ENCODE measurements at regions not wholly inside any gene's neighbourhood (a gene's known extent, or its start where the extent isn't known, plus 50 kb on each side); places are given as distances from the start of the nearest gene placed in this dataset.

DNA sequence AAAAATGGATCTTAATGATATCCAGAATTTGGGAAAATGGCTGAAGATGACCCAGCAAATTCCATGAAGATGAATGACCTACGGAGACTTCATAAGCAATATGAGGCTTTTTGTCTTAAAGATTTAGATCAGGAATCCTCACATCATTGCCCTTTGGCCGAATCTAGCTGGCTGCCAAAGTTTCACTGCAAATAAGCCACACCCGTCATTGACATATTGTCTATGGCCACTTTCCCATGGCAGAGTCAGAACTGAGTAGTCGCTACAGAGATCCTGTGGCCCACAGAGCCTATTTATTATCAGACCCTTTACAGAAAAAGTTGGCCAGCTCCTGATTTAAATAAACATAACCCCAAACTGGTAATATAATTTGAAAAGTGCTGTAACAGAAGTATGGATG is 307.4 kb upstream of the RARB start:
- no peaks in the 10 kb centered on the region for H3K27me3 ChIP-seq (ENCODE audit: insufficient read depth, poor library complexity, severe bottlenecking)

DNA sequence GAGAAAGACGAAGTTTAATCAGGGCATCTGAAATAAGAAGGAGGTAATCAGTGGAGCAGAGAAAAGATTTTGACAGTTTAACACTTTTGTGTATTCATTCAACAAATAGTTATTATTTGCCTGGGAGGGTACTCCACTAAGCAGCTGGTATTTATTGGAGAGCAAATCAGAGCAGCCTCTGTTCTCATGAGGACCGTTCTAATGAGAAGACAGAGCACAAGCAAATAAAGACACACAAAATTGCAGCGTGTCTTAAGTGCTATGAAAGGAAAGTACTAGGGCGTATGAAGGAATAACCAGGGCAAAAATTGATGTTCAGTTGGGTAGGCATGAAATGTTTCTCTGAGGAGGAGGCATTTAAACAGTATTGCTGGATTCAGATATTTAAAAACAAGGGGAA is 302.9 kb upstream of the RARB start:
- Histone ChIP-seq H3K4me3 (replicated peaks; ENCODE audit: insufficient read depth, low read length) (no peak overlapping the region), H3K27me3 (ENCODE audit: insufficient read depth, poor library complexity, severe bottlenecking) (no peaks in the 10 kb centered on the region), H3K27ac (replicated peaks) (no peak overlapping the region)
- TF ChIP-seq, protein P1, sequence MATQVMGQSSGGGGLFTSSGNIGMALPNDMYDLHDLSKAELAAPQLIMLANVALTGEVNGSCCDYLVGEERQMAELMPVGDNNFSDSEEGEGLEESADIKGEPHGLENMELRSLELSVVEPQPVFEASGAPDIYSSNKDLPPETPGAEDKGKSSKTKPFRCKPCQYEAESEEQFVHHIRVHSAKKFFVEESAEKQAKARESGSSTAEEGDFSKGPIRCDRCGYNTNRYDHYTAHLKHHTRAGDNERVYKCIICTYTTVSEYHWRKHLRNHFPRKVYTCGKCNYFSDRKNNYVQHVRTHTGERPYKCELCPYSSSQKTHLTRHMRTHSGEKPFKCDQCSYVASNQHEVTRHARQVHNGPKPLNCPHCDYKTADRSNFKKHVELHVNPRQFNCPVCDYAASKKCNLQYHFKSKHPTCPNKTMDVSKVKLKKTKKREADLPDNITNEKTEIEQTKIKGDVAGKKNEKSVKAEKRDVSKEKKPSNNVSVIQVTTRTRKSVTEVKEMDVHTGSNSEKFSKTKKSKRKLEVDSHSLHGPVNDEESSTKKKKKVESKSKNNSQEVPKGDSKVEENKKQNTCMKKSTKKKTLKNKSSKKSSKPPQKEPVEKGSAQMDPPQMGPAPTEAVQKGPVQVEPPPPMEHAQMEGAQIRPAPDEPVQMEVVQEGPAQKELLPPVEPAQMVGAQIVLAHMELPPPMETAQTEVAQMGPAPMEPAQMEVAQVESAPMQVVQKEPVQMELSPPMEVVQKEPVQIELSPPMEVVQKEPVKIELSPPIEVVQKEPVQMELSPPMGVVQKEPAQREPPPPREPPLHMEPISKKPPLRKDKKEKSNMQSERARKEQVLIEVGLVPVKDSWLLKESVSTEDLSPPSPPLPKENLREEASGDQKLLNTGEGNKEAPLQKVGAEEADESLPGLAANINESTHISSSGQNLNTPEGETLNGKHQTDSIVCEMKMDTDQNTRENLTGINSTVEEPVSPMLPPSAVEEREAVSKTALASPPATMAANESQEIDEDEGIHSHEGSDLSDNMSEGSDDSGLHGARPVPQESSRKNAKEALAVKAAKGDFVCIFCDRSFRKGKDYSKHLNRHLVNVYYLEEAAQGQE (IDR thresholded peaks at IDR 0.05; ENCODE audit: insufficient replicate concordance, low read depth): no peak
- TF ChIP-seq GABPA (IDR thresholded peaks at IDR 0.05; ENCODE audit: low read depth) (no peak), SPI1 (IDR thresholded peaks at IDR 0.05; ENCODE audit: borderline replicate concordance, low read depth) (no peak), POLR2AphosphoS5 (IDR thresholded peaks at IDR 0.05; ENCODE audit: low read depth) (no peak)
- TF ChIP-seq, protein P2, sequence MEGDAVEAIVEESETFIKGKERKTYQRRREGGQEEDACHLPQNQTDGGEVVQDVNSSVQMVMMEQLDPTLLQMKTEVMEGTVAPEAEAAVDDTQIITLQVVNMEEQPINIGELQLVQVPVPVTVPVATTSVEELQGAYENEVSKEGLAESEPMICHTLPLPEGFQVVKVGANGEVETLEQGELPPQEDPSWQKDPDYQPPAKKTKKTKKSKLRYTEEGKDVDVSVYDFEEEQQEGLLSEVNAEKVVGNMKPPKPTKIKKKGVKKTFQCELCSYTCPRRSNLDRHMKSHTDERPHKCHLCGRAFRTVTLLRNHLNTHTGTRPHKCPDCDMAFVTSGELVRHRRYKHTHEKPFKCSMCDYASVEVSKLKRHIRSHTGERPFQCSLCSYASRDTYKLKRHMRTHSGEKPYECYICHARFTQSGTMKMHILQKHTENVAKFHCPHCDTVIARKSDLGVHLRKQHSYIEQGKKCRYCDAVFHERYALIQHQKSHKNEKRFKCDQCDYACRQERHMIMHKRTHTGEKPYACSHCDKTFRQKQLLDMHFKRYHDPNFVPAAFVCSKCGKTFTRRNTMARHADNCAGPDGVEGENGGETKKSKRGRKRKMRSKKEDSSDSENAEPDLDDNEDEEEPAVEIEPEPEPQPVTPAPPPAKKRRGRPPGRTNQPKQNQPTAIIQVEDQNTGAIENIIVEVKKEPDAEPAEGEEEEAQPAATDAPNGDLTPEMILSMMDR (IDR thresholded peaks at IDR 0.05; ENCODE audit: insufficient read depth, low read length): no peak
- DNase-seq (ENCODE audit: low read depth in 1 of 2, low spot score in 1 of 2): no peak

More for the DNA sequence above, 307.4 kb upstream of the RARB start:
- no peak for TF ChIP-seq GABPA (IDR thresholded peaks at IDR 0.05; ENCODE audit: low read depth)
- TF ChIP-seq, protein P2 (IDR thresholded peaks at IDR 0.05; ENCODE audit: insufficient read depth, low read length): no peak
- no peak for TF ChIP-seq POLR2AphosphoS5 (IDR thresholded peaks at IDR 0.05; ENCODE audit: low read depth)
- TF ChIP-seq SPI1 (IDR thresholded peaks at IDR 0.05; ENCODE audit: borderline replicate concordance, low read depth): no peak
- TF ChIP-seq, protein P1 (IDR thresholded peaks at IDR 0.05; ENCODE audit: insufficient replicate concordance, low read depth): no peak
- Histone ChIP-seq H3K4me3 (replicated peaks; ENCODE audit: insufficient read depth, low read length) (no peak overlapping the region), H3K27ac (replicated peaks) (no peak overlapping the region)
- no peak for DNase-seq (ENCODE audit: low read depth in 1 of 2, low spot score in 1 of 2)

DNA sequence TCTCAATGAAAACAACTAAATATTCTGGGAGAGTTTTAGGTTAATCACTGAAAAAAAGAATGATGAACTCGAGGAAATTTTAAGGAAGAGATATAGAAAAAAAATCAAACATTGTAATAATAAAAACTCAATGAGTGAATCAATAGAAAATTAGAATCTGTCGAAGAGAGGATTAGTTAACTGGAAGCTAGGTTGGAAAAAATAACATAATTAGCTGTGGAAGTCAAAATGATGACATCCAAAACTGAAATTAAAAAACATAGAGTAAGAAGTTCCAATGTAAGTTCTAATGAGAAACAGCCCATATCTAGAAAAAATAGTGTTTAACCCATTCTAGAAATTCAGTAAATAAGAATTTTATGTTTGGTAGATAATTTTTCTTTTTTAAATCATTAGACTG is 299.3 kb upstream of the RARB start:
- no peak for DNase-seq (ENCODE audit: low read depth in 1 of 2, low spot score in 1 of 2)
- Histone ChIP-seq H3K4me3 (replicated peaks; ENCODE audit: insufficient read depth, low read length) (no peak overlapping the region), H3K27me3 (ENCODE audit: insufficient read depth, poor library complexity, severe bottlenecking) (no peaks in the 10 kb centered on the region), H3K27ac (replicated peaks) (no peak overlapping the region)
- TF ChIP-seq, protein P1 (IDR thresholded peaks at IDR 0.05; ENCODE audit: insufficient replicate concordance, low read depth): no peak
- TF ChIP-seq, protein P2 (IDR thresholded peaks at IDR 0.05; ENCODE audit: insufficient read depth, low read length): no peak
- no peak for TF ChIP-seq SPI1 (IDR thresholded peaks at IDR 0.05; ENCODE audit: borderline replicate concordance, low read depth)
- TF ChIP-seq GABPA (IDR thresholded peaks at IDR 0.05; ENCODE audit: low read depth): no peak
- no peak for TF ChIP-seq POLR2AphosphoS5 (IDR thresholded peaks at IDR 0.05; ENCODE audit: low read depth)
